Left ventricle myocardium inferior (tissue), 1 donor: ENCODE measurements at regions not wholly inside any gene's neighbourhood (a gene's known extent, or its start where the extent isn't known, plus 50 kb on each side); places are given as distances from the start of the nearest gene placed in this dataset.

Experiments
- DNase-seq: peaks from one replicate; pipeline ENCODE4 v3.0.0-alpha.2; 2020
- H3K27ac ChIP-seq: fragments of 200-600 bp; replicated peaks from 2 replicates; pipeline ENCODE4 v1.8.0; 2021
- H3K27me3 ChIP-seq: fragments of 200-600 bp; 2 replicates; pipeline ENCODE4 v1.8.0; 2021; ENCODE audit warnings: low read depth
- H3K36me3 ChIP-seq: fragments of 200-600 bp; 2 replicates; pipeline ENCODE4 v1.8.0; 2021
- H3K4me1 ChIP-seq: fragments of 200-600 bp; 2 replicates; pipeline ENCODE4 v1.8.0; 2021
- H3K4me3 ChIP-seq: fragments of 200-600 bp; 2 replicates; pipeline ENCODE4 v1.8.0; 2021; ENCODE audit warnings: mild to moderate bottlenecking, moderate library complexity
- H3K9me3 ChIP-seq: fragments of 200-600 bp; replicated peaks from 2 replicates; pipeline ENCODE4 v1.8.0; 2021
- CTCF ChIP-seq: fragments of 200-600 bp; IDR thresholded peaks from 2 replicates; pipeline ENCODE4 v1.8.0; 2021; ENCODE audit warnings: antibody characterized with exemption, mild to moderate bottlenecking, borderline replicate concordance
- intact Hi-C: fragments of 100-400 bp; cut with micrococcal nuclease; formaldehyde crosslinking; loops from one replicate; pipeline ENCODE4 v1.11.0; 2022
- donor health status: DM: no; HTN: yes; CAD: no; lungs with severe emphysema.

- DNase-seq = no peak
- intact Hi-C loops = no loop called here
- Histone ChIP-seq H3K4me1 (no peaks in the 10 kb centered on the region), H3K4me3 (no peak overlapping the region), H3K27me3 (no peaks in the 10 kb centered on the region), H3K9me3 (peaks cover 11% of the 10 kb centered on the region), H3K36me3 (no peaks in the 10 kb centered on the region), H3K27ac (no peak overlapping the region)
- no peak for TF ChIP-seq CTCF
Measured at GRCh38 chr4:148575577-148575976, 133.4 kb upstream of the NR3C2 start.

GRCh38 chr4:148574911-148575310 is 132.7 kb upstream of the NR3C2 start:
- Histone ChIP-seq H3K27me3 (no peaks in the 10 kb centered on the region), H3K27ac (no peak overlapping the region), H3K4me1 (no peaks in the 10 kb centered on the region), H3K4me3 (no peak overlapping the region), H3K36me3 (no peaks in the 10 kb centered on the region), H3K9me3 (peaks cover 12% of the 10 kb centered on the region)
- TF ChIP-seq CTCF = no peak
- no peak for DNase-seq
- intact Hi-C loops = no loop called here

GRCh38 chr4:148574502-148574901 is 132.3 kb upstream of the NR3C2 start:
- H3K36me3 ChIP-seq = no peaks in the 10 kb centered on the region
- peaks cover 16% of the 10 kb centered on the region for H3K9me3 ChIP-seq
- TF ChIP-seq CTCF = no peak
- H3K4me3 ChIP-seq = no peak overlapping the region
- intact Hi-C loops = no loop called here
- no peak overlapping the region for H3K27ac ChIP-seq
- H3K4me1 ChIP-seq = no peaks in the 10 kb centered on the region
- DNase-seq = no peak
- no peaks in the 10 kb centered on the region for H3K27me3 ChIP-seq

- Histone ChIP-seq H3K4me1 (no peaks in the 10 kb centered on the region), H3K9me3 (peaks cover 20% of the 10 kb centered on the region), H3K4me3 (no peak overlapping the region), H3K27me3 (no peaks in the 10 kb centered on the region), H3K27ac (no peak overlapping the region), H3K36me3 (no peaks in the 10 kb centered on the region)
- no peak for TF ChIP-seq CTCF
- no peak for DNase-seq
- intact Hi-C loops = no loop called here
Measured at GRCh38 chr4:148574066-148574465, 131.9 kb upstream of the NR3C2 start.

- Histone ChIP-seq H3K4me1 (no peaks in the 10 kb centered on the region), H3K4me3 (no peak overlapping the region), H3K9me3 (peaks cover 25% of the 10 kb centered on the region), H3K27me3 (no peaks in the 10 kb centered on the region), H3K27ac (no peak overlapping the region), H3K36me3 (no peaks in the 10 kb centered on the region)
- intact Hi-C loops = no loop called here
- no peak for TF ChIP-seq CTCF
- DNase-seq = no peak
Measured at GRCh38 chr4:148573296-148573695, 131.1 kb upstream of the NR3C2 start.

- peaks cover 22% of the 10 kb centered on the region for H3K9me3 ChIP-seq
- no peak overlapping the region for H3K27ac ChIP-seq
- no peak overlapping the region for H3K4me3 ChIP-seq
- no peaks in the 10 kb centered on the region for H3K27me3 ChIP-seq
- H3K36me3 ChIP-seq = no peaks in the 10 kb centered on the region
- H3K4me1 ChIP-seq = peaks cover 3% of the 10 kb centered on the region
- TF ChIP-seq CTCF = no peak
- DNase-seq = no peak
- intact Hi-C loops = no loop called here
Measured at GRCh38 chr4:148565801-148566200, 123.6 kb upstream of the NR3C2 start.
